GM21576 (cell line): ENCODE measurements at regions not wholly inside any gene's neighbourhood (a gene's known extent, or its start where the extent isn't known, plus 50 kb on each side); places are given as distances from the start of the nearest gene placed in this dataset.
"Not testable (repeated sequence)": the region's sequence is repeated elsewhere in the genome, so short reads cannot be mapped to it uniquely, and the experiment has no call there.

Source experiments
- ATAC-seq: cut with Tn5 transposase; IDR thresholded peaks from one replicate; pipeline ENCODE4 v1.9.1; 2021; ENCODE audit warnings: mild to moderate bottlenecking, moderate library complexity; ENCODE audit not compliant: unreplicated experiment

DNA sequence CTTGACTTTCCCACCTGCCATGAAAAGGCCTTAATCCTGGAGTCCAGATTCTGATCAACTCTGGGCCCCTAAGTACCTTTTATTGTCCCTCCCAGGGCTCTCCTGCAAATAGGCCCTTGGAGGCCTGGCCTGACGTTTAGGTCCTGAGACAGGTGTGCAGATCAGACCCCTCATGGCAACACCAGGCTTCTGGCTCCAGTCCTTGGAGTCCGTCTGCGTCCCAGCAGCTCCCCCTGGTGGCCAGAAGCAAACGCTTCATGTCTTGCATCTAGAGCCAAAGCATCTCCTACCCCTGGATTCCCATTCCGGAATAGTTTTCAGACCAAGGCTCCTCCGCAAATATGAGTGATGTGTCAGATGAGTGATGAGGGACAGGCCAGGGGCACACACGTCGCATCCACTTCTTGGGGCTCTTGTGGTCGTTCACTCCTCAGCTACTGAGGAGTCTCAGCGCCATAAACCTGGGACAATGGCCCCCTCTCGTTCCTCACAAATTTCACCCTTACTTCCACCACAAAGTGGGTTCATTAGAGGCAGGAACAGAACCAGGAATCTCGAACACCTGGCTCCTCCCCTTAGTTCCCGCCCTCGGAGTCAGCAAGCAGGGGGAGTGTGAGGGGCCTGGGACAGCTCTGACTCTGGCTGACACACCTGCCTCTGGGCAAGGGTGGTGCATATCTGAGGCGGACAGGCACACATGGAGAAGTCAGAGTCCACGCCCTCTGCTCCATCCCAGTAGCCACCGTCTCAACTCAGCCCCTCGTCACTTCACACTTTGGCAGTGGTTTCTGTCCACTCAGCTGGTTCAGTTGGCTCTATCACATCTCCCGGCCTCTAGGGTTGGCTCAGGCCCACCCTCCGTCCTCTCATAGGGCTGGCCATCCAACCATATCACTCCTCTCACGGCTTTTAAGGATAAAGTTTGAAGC is 77.9 kb upstream of the PWP1 start:
- no peak for ATAC-seq

DNA sequence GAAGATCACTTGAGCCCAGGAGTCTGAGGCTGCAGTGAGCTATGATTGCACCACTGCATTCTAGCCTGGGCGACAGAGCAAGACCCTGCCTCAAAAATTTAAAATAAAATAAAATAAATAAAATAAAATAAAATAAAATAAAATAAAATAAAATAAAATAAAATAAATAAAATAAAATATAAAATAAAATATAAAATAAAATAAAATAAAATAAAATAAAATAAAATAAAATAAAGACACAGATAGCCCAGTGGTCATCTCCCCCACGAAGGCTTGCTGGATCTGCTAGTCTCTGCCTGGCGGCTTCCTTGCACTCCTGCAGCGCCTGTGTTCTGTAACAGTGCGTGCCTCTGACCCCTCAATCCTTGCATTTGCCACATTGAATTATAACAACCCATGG is 76.8 kb upstream of the PWP1 start:
- ATAC-seq = not testable (repeated sequence)

- no peak for ATAC-seq
Observed at GRCh38 chr12:107610021-107610859, 75.4 kb upstream of the PWP1 start.

- ATAC-seq = no peak
Observed at GRCh38 chr12:107612508-107612907, 73.1 kb upstream of the PWP1 start.

DNA sequence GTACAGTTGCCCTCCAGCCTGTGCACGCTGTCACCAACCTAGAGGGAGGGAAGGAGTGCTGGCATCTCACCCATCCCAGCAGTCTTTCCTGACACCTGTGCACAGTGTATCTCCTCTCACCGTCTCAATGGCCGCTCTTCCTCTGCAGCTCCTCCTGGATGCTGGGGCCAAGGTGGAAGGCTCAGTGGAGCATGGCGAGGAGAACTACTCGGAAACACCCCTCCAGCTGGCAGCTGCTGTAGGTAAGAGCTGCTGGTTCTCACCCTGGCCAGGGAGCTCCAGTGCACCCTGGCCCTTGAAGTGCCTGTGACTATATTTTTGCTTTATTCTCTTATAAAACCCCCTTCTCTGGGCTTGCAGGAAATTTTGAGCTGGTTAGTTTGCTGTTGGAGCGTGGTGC is 68.7 kb upstream of the PWP1 start:
- no peak for ATAC-seq

DNA sequence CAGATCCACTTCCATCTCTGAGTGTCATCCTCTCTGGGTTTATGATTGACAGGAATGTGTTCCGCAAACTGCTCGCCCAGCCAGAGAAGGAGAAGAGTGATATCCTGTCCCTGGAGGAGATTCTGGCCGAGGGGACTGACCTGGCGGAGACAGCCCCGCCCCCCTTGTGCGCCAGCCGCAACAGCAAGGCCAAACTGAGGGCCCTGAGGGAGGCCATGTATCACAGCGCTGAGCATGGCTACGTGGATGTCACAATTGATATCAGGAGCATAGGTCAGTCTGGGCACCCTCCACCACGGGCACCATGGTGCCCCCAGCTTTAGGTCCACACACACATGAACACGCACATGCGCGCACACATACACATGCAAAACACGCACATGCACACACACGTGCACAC is 67.5 kb upstream of the PWP1 start:
- no peak for ATAC-seq

- ATAC-seq = no peak
Observed at GRCh38 chr12:107619831-107620230, 65.8 kb upstream of the PWP1 start.

DNA sequence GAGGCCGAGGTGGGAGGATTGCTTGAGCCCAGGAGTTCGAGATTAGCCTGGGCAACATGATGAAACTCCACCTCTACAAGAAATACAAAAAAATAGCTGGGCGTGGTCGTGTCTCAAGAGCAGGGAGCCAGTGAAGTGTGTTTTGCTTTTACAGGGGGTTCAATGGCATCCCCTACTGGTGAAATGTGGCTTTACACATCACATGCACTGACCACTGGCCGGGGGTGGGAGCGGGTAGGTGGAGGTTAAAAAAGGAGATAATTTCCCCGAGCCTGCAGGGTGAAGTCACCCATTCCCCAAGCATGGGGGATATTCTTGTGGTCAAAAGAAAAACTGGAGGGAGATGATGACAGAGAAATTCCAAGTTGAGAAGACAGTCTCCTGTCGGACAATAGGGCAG is 63.6 kb upstream of the PWP1 start:
- ATAC-seq = no peak

DNA sequence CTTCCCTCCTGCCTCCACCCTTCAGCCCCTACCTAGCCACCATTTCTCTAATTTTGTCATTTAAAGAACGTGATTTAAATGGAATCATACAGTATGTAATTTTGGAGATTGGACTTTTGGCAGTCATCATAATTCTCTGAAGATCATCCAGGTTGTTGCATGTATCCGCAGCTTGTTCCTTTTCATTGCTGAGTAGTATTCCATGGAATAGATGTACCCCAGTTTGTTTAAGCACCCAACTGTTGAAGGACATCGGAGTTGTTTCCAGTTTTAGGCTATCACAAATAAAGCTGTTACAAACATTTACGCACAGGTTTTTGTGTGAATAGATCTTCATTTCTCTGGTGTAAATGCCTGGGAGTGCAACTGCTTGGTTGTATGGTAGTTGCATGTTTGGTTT is 61.1 kb upstream of the PWP1 start:
- no peak for ATAC-seq

GRCh38 chr12:107631715-107632114 is 53.9 kb upstream of the PWP1 start:
- ATAC-seq = no peak

DNA sequence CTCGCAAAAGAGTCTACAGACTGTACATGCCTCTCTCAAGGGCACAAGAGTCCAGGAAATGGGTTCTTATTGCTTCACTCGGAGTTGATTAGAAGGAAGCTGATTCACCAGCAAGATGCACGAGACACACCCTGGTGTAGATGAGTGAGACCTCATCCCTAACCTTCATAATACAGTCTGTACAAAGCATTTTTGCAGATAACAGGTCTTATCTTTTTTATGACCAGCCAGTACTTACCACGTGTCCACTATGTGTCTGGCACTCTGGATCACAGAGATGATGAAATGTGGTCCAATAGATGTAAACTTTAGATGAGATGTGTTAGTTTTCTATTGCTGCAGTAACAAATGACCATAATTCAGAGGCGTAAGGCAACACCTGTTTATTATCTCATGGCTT is 53.4 kb upstream of the PWP1 start:
- ATAC-seq = no peak

GRCh38 chr12:107634530-107634929 is 51.1 kb upstream of the PWP1 start:
- no peak for ATAC-seq

- no peak for ATAC-seq
Observed at GRCh38 chr12:107635139-107635538, 50.5 kb upstream of the PWP1 start.
